Loucy (cell line): ENCODE measurements at regions not wholly inside any gene's neighbourhood (a gene's known extent, or its start where the extent isn't known, plus 50 kb on each side); places are given as distances from the start of the nearest gene placed in this dataset.

Experiments used
- H2AFZ ChIP-seq: fragments of 200-600 bp; sonication (generic); 2 replicates; pipeline ENCODE4 v1.6.0; 2016; ENCODE audit warnings: antibody characterized with exemption, mild to moderate bottlenecking, low read length, moderate library complexity
- H3F3A ChIP-seq: fragments of 200-600 bp; 2 replicates; pipeline ENCODE4 v1.6.0; 2016; ENCODE audit warnings: antibody characterized with exemption, low read depth, mild to moderate bottlenecking
- H3K27me3 ChIP-seq: fragments of 200-600 bp; sonication (generic); 2 replicates; pipeline ENCODE4 v1.6.1; 2014; ENCODE audit warnings: low read length, mild to moderate bottlenecking; ENCODE audit not compliant: insufficient read depth, poor library complexity, severe bottlenecking
- H3K36me3 ChIP-seq: fragments of 200-600 bp; sonication (generic); 2 replicates; pipeline ENCODE4 v1.6.1; 2016; ENCODE audit warnings: low read length; ENCODE audit not compliant: insufficient read depth
- H3K4me1 ChIP-seq: fragments of 200-600 bp; sonication (generic); 2 replicates; pipeline ENCODE4 v1.5.1; 2014; ENCODE audit warnings: low read length, mild to moderate bottlenecking; ENCODE audit not compliant: insufficient read depth, poor library complexity, severe bottlenecking
- H3K4me2 ChIP-seq: fragments of 200-600 bp; sonication (generic); 2 replicates; pipeline ENCODE4 v1.6.0; 2014; ENCODE audit warnings: antibody characterized with exemption, low read length, low read depth, mild to moderate bottlenecking; ENCODE audit not compliant: poor library complexity, severe bottlenecking
- H3K4me3 ChIP-seq: fragments of 200-600 bp; sonication (generic); 2 replicates; pipeline ENCODE4 v1.5.1; 2014; ENCODE audit warnings: low read length, mild to moderate bottlenecking, mixed read lengths; ENCODE audit not compliant: poor library complexity, severe bottlenecking
- H3K79me2 ChIP-seq: fragments of 200-600 bp; sonication (generic); 2 replicates; pipeline ENCODE4 v1.6.1; 2014; ENCODE audit warnings: low read length; ENCODE audit not compliant: insufficient read depth
- H3K9ac ChIP-seq: fragments of 200-600 bp; sonication (generic); 2 replicates; pipeline ENCODE4 v1.6.0; 2014; ENCODE audit warnings: mild to moderate bottlenecking, low read depth, low read length, moderate library complexity; ENCODE audit not compliant: poor library complexity, severe bottlenecking
- H3K9me2 ChIP-seq: fragments of 200-600 bp; sonication (generic); replicated peaks from 2 replicates; pipeline ENCODE4 v1.6.1; 2016; ENCODE audit warnings: low read depth, low read length, mixed read lengths
- H3K9me3 ChIP-seq: fragments of 200-600 bp; sonication (generic); 2 replicates; pipeline ENCODE4 v1.6.1; 2014; ENCODE audit warnings: mild to moderate bottlenecking, antibody characterized with exemption, low read length, low read depth; ENCODE audit not compliant: insufficient read depth
- H4K20me1 ChIP-seq: fragments of 200-600 bp; sonication (generic); 2 replicates; pipeline ENCODE4 v1.6.0; 2014; ENCODE audit warnings: antibody characterized with exemption, low read length, mild to moderate bottlenecking; ENCODE audit not compliant: insufficient read depth, poor library complexity, severe bottlenecking
- EZH2phosphoT487 ChIP-seq: fragments of 200-600 bp; IDR thresholded peaks from 2 replicates; pipeline ENCODE4 v1.6.1; 2018; ENCODE audit warnings: antibody characterized with exemption, mild to moderate bottlenecking, moderate library complexity, borderline replicate concordance
- TF ChIP-seq, protein P1 (sequence below): fragments of 200-600 bp; sonication (generic); conservative IDR thresholded peaks from 2 replicates; pipeline ENCODE4 v1.5.1; 2014; ENCODE audit warnings: mild to moderate bottlenecking, antibody characterized with exemption, low read length

DNA sequence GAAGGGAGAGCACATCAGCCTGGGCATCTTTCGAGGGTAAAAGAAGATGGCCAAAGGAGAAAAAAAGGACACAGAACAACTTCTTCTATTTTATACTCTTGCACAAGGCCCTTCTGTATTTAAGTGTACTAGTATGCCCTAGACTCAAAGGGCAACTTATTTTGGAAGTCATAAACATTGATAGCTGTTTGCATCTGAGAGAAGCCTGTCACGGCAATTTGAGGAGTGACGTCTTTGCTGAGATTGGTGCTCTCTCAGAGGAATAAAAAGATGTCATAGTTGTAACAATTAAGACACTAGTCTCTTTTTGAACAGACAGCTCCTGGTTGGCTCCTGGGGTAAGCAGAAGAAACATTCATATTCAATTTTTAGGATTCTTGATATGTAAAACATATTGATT is 260.4 kb upstream of the TTC14 start:
- Histone ChIP-seq H3K27me3 (no peaks in the 10 kb centered on the region), H3K9me2 (no peaks in the 10 kb centered on the region), H3K36me3 (no peaks in the 10 kb centered on the region), H3K4me2 (no peak overlapping the region), H2AFZ (no peak overlapping the region), H4K20me1 (no peaks in the 10 kb centered on the region), H3K4me3 (no peak overlapping the region), H3K4me1 (no peaks in the 10 kb centered on the region), H3F3A (no peaks in the 10 kb centered on the region), H3K79me2 (no peaks in the 10 kb centered on the region), H3K9me3 (no peaks in the 10 kb centered on the region), H3K9ac (no peak overlapping the region)
- TF ChIP-seq, protein P1, sequence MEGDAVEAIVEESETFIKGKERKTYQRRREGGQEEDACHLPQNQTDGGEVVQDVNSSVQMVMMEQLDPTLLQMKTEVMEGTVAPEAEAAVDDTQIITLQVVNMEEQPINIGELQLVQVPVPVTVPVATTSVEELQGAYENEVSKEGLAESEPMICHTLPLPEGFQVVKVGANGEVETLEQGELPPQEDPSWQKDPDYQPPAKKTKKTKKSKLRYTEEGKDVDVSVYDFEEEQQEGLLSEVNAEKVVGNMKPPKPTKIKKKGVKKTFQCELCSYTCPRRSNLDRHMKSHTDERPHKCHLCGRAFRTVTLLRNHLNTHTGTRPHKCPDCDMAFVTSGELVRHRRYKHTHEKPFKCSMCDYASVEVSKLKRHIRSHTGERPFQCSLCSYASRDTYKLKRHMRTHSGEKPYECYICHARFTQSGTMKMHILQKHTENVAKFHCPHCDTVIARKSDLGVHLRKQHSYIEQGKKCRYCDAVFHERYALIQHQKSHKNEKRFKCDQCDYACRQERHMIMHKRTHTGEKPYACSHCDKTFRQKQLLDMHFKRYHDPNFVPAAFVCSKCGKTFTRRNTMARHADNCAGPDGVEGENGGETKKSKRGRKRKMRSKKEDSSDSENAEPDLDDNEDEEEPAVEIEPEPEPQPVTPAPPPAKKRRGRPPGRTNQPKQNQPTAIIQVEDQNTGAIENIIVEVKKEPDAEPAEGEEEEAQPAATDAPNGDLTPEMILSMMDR, result no peak
- TF ChIP-seq EZH2phosphoT487, result no peak

DNA sequence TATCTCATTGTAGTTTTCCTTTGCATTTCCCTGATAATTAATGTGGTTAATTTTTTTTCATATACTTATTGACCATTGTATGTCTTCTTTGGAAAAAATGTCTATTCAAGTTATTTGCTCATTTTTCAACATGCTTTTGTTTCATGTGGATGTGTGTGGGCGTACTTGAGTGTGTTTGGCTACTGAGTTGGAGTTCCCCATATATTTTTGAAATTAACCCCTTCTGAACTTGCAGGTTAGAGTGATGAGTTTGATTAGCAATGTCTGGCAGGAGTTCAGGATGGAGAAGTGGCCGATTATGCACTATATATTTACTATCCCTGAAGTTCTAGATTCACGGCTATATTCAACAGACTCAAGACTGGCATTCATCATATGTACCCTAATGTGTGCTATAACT is 250.4 kb upstream of the TTC14 start:
- Histone ChIP-seq H4K20me1 (no peaks in the 10 kb centered on the region), H3K27me3 (no peaks in the 10 kb centered on the region), H3K4me3 (no peak overlapping the region), H3K36me3 (no peaks in the 10 kb centered on the region), H3K9me3 (no peaks in the 10 kb centered on the region), H3K4me2 (no peak overlapping the region), H3K4me1 (no peaks in the 10 kb centered on the region), H3K9me2 (no peaks in the 10 kb centered on the region), H2AFZ (no peak overlapping the region), H3K79me2 (no peaks in the 10 kb centered on the region), H3K9ac (no peak overlapping the region), H3F3A (no peaks in the 10 kb centered on the region)
- no peak for TF ChIP-seq EZH2phosphoT487
- TF ChIP-seq, protein P1, result no peak

DNA sequence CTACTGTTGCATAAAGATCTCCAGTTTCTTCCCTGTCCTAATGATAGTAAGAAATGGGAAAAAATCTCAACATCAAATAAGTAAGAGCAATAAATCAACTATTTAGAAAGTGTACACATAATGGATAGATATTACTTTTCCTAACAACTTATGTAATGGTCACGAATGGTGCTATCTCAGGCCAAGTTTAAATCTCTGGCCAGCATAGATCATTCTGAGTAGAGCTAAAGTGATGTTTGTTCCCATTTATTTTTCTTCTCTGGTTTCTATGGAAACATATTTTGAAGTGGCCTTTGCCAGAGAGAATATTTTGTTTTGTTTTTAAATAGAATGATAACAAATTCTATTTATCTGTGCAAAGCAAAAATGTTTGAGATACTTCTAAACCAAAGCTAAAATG is 249.7 kb upstream of the TTC14 start:
- no peaks in the 10 kb centered on the region for H3K9me2 ChIP-seq
- H3F3A ChIP-seq, result no peaks in the 10 kb centered on the region
- no peaks in the 10 kb centered on the region for H3K27me3 ChIP-seq
- no peak overlapping the region for H3K9ac ChIP-seq
- H3K79me2 ChIP-seq, result no peaks in the 10 kb centered on the region
- H2AFZ ChIP-seq, result no peak overlapping the region
- no peak overlapping the region for H3K4me2 ChIP-seq
- H3K9me3 ChIP-seq, result no peaks in the 10 kb centered on the region
- H4K20me1 ChIP-seq, result no peaks in the 10 kb centered on the region
- TF ChIP-seq, protein P1, result no peak
- TF ChIP-seq EZH2phosphoT487, result no peak
- H3K36me3 ChIP-seq, result no peaks in the 10 kb centered on the region
- no peak overlapping the region for H3K4me3 ChIP-seq
- no peaks in the 10 kb centered on the region for H3K4me1 ChIP-seq
